Prostate gland (tissue), 2 donors: ENCODE measurements at regions not wholly inside any gene's neighbourhood (a gene's known extent, or its start where the extent isn't known, plus 50 kb on each side); places are given as distances from the start of the nearest gene placed in this dataset.
"Not testable (repeated sequence)": the region's sequence is repeated elsewhere in the genome, so short reads cannot be mapped to it uniquely, and the experiment has no call there.

Experiments
- DNase-seq: peaks from one replicate; pipeline ENCODE4 v3.0.0-alpha.2; 2019; ENCODE audit warnings: low spot score
- H3K27ac ChIP-seq, 2 donors: fragments of 200-600 bp; sonication (generic); 2 replicates each; pipeline ENCODE4 v1.5.1; 2017 to 2019
- H3K27me3 ChIP-seq: fragments of 200-600 bp; sonication (generic); replicated peaks from 2 replicates; pipeline ENCODE4 v1.5.1; 2019; ENCODE audit not compliant: insufficient read depth
- H3K36me3 ChIP-seq, 2 donors: fragments of 200-600 bp; sonication (generic); 1 replicate in 1 of 2; 2 replicates in 1 of 2; pipeline versions ENCODE4 v1.5.1 to v1.8.1; 2017 to 2019
- H3K4me1 ChIP-seq: fragments of 200-600 bp; sonication (generic); replicated peaks from 2 replicates; pipeline ENCODE4 v1.5.1; 2019
- H3K4me3 ChIP-seq, 2 donors: fragments of 200-600 bp; sonication (generic); 2 replicates each; pipeline ENCODE4 v1.5.1; 2017 to 2019
- H3K9me3 ChIP-seq: fragments of 200-600 bp; sonication (generic); 2 replicates; pipeline ENCODE4 v1.5.1; 2017
- CTCF ChIP-seq, 4 experiments: fragments of 200-600 bp in 2 of 4; fragments of 450-650 bp in 2 of 4; sonication (generic) in 2 of 4; IDR thresholded peaks; 1 replicate in 3 of 4; 2 replicates in 1 of 4; pipeline ENCODE4 v1.5.1; 2016 to 2019; ENCODE audit warnings: antibody characterized with exemption in 4 of 4, mild to moderate bottlenecking in 2 of 4, moderate library complexity in 2 of 4
- POLR2A ChIP-seq: fragments of 450-650 bp; IDR thresholded peaks from one replicate; pipeline ENCODE4 v1.6.1; 2016; ENCODE audit warnings: antibody characterized with exemption, mild to moderate bottlenecking
- POLR2AphosphoS5 ChIP-seq: sonication (generic); formaldehyde crosslinking; IDR thresholded peaks from one replicate; pipeline ENCODE4 v1.6.1; 2017; ENCODE audit warnings: antibody characterized with exemption
- WGBS: methylation state at CpG from one replicate; pipeline ENCODE4 v1.1.5; 2018; 5-methylcytosine and 5-hydroxymethylcytosine counted together
- intact Hi-C: fragments of 100-400 bp; cut with DNase I; formaldehyde crosslinking; loops from one replicate; pipeline ENCODE4 v1.14.2; 2022

GRCh38 chr6:125584468-125584939 lies 164.9 kb upstream of the HEY2 start:
- no peaks in the 10 kb centered on the region for H3K36me3 ChIP-seq
- WGBS = 26% methylated on average over 9 of the region's 9 CpGs
- no peak for TF ChIP-seq POLR2AphosphoS5
- intact Hi-C loops = no loop called here
- no peak overlapping the region for H3K27ac ChIP-seq
- no peaks in the 10 kb centered on the region for H3K27me3 ChIP-seq
- DNase-seq = no peak
- H3K4me3 ChIP-seq = no peak overlapping the region
- no peaks in the 10 kb centered on the region for H3K9me3 ChIP-seq
- H3K4me1 ChIP-seq = no peaks in the 10 kb centered on the region

DNA sequence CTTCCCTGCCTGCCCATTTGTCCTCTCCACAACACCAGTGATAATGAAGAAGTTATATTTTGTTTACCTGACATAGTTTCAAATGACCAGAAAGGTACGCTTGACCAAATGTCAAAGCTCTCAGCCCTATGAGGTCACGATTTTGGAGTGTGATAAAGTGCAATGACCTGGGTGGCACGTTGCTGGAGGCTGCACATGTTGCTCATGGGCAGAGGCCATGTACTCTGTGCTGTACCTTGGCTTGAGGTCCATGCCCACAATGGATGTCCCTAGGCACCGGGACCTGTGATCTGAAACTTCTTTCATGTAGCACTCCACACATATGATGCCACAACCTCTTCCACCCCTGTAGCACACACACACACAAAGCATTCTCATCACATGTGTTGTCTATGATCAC lies 164.0 kb upstream of the HEY2 start:
- WGBS = 83% methylated on average over 4 of the region's 4 CpGs
- Histone ChIP-seq H3K36me3 (no peaks in the 10 kb centered on the region), H3K9me3 (no peaks in the 10 kb centered on the region), H3K27me3 (no peaks in the 10 kb centered on the region), H3K4me3 (no peak overlapping the region), H3K4me1 (no peaks in the 10 kb centered on the region), H3K27ac (no peak overlapping the region)
- intact Hi-C loops = no loop called here
- no peak for TF ChIP-seq CTCF (IDR thresholded peaks at IDR 0.05)
- TF ChIP-seq POLR2AphosphoS5 = no peak
- no peak for TF ChIP-seq POLR2A
- DNase-seq = no peak

DNA sequence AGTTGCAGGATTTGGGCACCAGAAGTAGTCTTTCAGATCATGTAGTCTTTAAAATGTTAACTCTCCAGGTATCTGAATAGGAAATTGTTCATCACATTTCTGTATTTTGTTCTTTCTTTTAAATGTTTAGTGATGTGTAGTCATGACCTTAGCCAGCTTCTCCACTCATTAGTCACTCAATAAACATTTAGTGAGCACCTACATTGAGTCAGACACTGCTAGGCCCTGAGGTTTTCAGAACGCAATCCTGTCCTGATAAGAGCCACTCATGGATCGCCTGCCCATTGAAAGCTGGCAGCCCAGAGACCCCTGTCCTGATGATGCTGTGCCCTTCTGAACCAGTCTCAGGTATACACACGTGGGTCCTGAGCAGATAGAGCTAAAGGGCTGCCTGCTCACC lies 163.4 kb upstream of the HEY2 start:
- Histone ChIP-seq H3K27ac (no peak overlapping the region), H3K4me1 (no peaks in the 10 kb centered on the region), H3K9me3 (no peaks in the 10 kb centered on the region), H3K4me3 (no peak overlapping the region), H3K36me3 (no peaks in the 10 kb centered on the region), H3K27me3 (no peaks in the 10 kb centered on the region)
- intact Hi-C loops = no loop called here
- TF ChIP-seq POLR2A (no peak), CTCF (IDR thresholded peaks at IDR 0.05) (no peak), POLR2AphosphoS5 (no peak)
- WGBS = 82% methylated on average over 3 of the region's 3 CpGs
- no peak for DNase-seq

GRCh38 chr6:125586605-125587004 lies 162.8 kb upstream of the HEY2 start:
- H3K27ac ChIP-seq = no peak overlapping the region
- H3K9me3 ChIP-seq = no peaks in the 10 kb centered on the region
- H3K4me3 ChIP-seq = no peak overlapping the region
- TF ChIP-seq POLR2A (no peak), CTCF (IDR thresholded peaks at IDR 0.05) (no peak), POLR2AphosphoS5 (no peak)
- H3K36me3 ChIP-seq = no peaks in the 10 kb centered on the region
- H3K27me3 ChIP-seq = no peaks in the 10 kb centered on the region
- no peak for DNase-seq
- H3K4me1 ChIP-seq = no peaks in the 10 kb centered on the region
- WGBS = 98% methylated on average over 1 of the region's 1 CpG
- intact Hi-C loops = no loop called here

GRCh38 chr6:125587666-125588632 lies 161.5 kb upstream of the HEY2 start:
- H3K27me3 ChIP-seq = no peaks in the 10 kb centered on the region
- TF ChIP-seq CTCF (IDR thresholded peaks at IDR 0.05) (no peak), POLR2AphosphoS5 (no peak), POLR2A (no peak)
- no peak for DNase-seq
- WGBS = 80% methylated on average over 11 of the region's 11 CpGs
- no peaks in the 10 kb centered on the region for H3K4me1 ChIP-seq
- intact Hi-C loops = no loop called here
- no peaks in the 10 kb centered on the region for H3K9me3 ChIP-seq
- no peak overlapping the region for H3K27ac ChIP-seq
- H3K4me3 ChIP-seq = no peak overlapping the region
- H3K36me3 ChIP-seq = no peaks in the 10 kb centered on the region

DNA sequence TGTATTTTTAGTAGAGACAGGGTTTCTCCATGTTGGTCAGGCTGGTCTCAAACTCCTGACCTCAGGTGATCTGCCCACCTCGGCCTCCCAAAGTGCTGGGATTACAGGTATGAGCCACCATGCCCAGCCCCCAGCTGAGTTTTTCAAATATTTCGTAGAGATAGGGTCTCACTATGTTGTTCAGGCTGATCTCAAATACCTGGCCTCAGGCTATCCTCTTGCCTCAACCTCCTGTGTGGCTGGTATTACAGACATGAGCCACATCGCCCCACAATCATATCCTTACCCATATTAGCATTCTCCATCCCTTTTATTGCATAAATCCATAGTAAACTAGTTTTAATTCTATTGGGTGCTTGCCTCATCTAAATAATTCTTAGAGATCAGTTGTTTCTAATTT lies 157.6 kb upstream of the HEY2 start:
- 85% methylated on average over 3 of the region's 3 CpGs for WGBS
- H3K4me3 ChIP-seq, H3K27me3 ChIP-seq, H3K27ac ChIP-seq, DNase-seq, H3K9me3 ChIP-seq, intact Hi-C loops, H3K36me3 ChIP-seq, H3K4me1 ChIP-seq: not testable (repeated sequence)
